GM23338 (cell line): ENCODE measurements at regions not wholly inside any gene's neighbourhood (a gene's known extent, or its start where the extent isn't known, plus 50 kb on each side); places are given as distances from the start of the nearest gene placed in this dataset.
A peak's percentile ranks its signal among the peaks of the same experiment; 100 is the strongest.

ENCODE experiments used
- ATAC-seq: fragments of 200-7000 bp; cut with Tn5 transposase; 3 replicates; pipeline ENCODE4 v1.9.1; 2020
- DNase-seq: peaks from one replicate; pipeline ENCODE4 v3.0.0-alpha.2; 2015; ENCODE audit warnings: low spot score
- H2AFZ ChIP-seq: fragments of 200-600 bp; sonication (generic); 2 replicates; pipeline ENCODE4 v1.8.0; 2016; ENCODE audit warnings: antibody characterized with exemption, mild to moderate bottlenecking, moderate library complexity
- H3F3A ChIP-seq: fragments of 200-600 bp; sonication (generic); replicated peaks from 2 replicates; pipeline ENCODE4 v1.8.0; 2017; ENCODE audit warnings: antibody characterized with exemption, mixed run types, low read depth
- H3K27ac ChIP-seq: fragments of 200-600 bp; sonication (generic); 2 replicates; pipeline ENCODE4 v1.6.1; 2016; ENCODE audit warnings: low read depth
- H3K27me3 ChIP-seq: fragments of 200-600 bp; sonication (generic); 2 replicates; pipeline ENCODE4 v1.8.0; 2016; ENCODE audit warnings: mild to moderate bottlenecking, mixed run types, moderate library complexity; ENCODE audit not compliant: insufficient read depth
- H3K36me3 ChIP-seq: fragments of 200-600 bp; sonication (generic); 2 replicates; pipeline ENCODE4 v1.8.0; 2016; ENCODE audit warnings: mild to moderate bottlenecking; ENCODE audit not compliant: insufficient read depth
- H3K4me1 ChIP-seq: fragments of 200-600 bp; sonication (generic); 2 replicates; pipeline ENCODE4 v1.8.0; 2016; ENCODE audit warnings: mild to moderate bottlenecking, moderate library complexity; ENCODE audit not compliant: insufficient read depth
- H3K4me2 ChIP-seq: fragments of 200-600 bp; sonication (generic); 2 replicates; pipeline ENCODE4 v1.7.1; 2017; ENCODE audit warnings: mixed run types
- H3K4me3 ChIP-seq: fragments of 200-600 bp; sonication (generic); 2 replicates; pipeline ENCODE4 v1.6.1; 2016; ENCODE audit warnings: mixed run types
- H3K79me2 ChIP-seq: fragments of 200-600 bp; sonication (generic); replicated peaks from 2 replicates; pipeline ENCODE4 v1.8.0; 2017; ENCODE audit warnings: mild to moderate bottlenecking; ENCODE audit not compliant: insufficient read depth
- H3K9me2 ChIP-seq: fragments of 200-600 bp; sonication (generic); 2 replicates; pipeline ENCODE4 v1.8.0; 2017; ENCODE audit not compliant: insufficient read depth
- H4K20me1 ChIP-seq: fragments of 200-600 bp; sonication (generic); replicated peaks from 2 replicates; pipeline ENCODE4 v1.8.0; 2017; ENCODE audit warnings: mild to moderate bottlenecking; ENCODE audit not compliant: insufficient read depth
- H3K27ac Mint-ChIP-seq: 2 replicates; pipeline ENCODE4 v1.8.0; 2020; ENCODE audit warnings: inconsistent platforms, mild to moderate bottlenecking, moderate library complexity, mixed read lengths
- H3K27me3 Mint-ChIP-seq: 3 replicates; pipeline ENCODE4 v1.8.0; 2022; ENCODE audit warnings: low read depth, mild to moderate bottlenecking, moderate library complexity, mixed read lengths, inconsistent platforms; ENCODE audit not compliant: insufficient read depth, poor library complexity
- H3K36me3 Mint-ChIP-seq: 3 replicates; pipeline ENCODE4 v1.8.0; 2021; ENCODE audit warnings: low read depth, mild to moderate bottlenecking, inconsistent platforms, moderate library complexity, mixed read lengths
- H3K4me1 Mint-ChIP-seq: 3 replicates; pipeline ENCODE4 v1.8.0; 2020; ENCODE audit warnings: mild to moderate bottlenecking, inconsistent platforms, mixed read lengths
- H3K4me3 Mint-ChIP-seq: 3 replicates; pipeline ENCODE4 v1.8.0; 2021; ENCODE audit warnings: moderate library complexity, mild to moderate bottlenecking, inconsistent platforms, mixed read lengths
- H3K9me3 Mint-ChIP-seq: 3 replicates; pipeline ENCODE4 v1.8.0; 2020; ENCODE audit warnings: moderate library complexity, mild to moderate bottlenecking, inconsistent platforms, mixed read lengths
- EZH2 ChIP-seq: fragments of 200-600 bp; sonication (generic); IDR thresholded peaks from one replicate; pipeline ENCODE4 v1.8.0; 2017; ENCODE audit warnings: antibody characterized with exemption, mild to moderate bottlenecking, low read depth; ENCODE audit not compliant: unreplicated experiment
- NANOG ChIP-seq: IDR thresholded peaks from 2 replicates; pipeline ENCODE4 v1.6.1; 2016; ENCODE audit warnings: antibody characterized with exemption, borderline replicate concordance
- ZNF331 ChIP-seq: fragments of 250-450 bp; sonication (Bioruptor Pico); IDR thresholded peaks from 2 replicates; pipeline ENCODE4 v1.5.0; 2020; ENCODE audit warnings: low read depth, mild to moderate bottlenecking, moderate library complexity
- ZNF462 ChIP-seq: fragments of 250-450 bp; sonication (Bioruptor Pico); IDR thresholded peaks from 2 replicates; pipeline ENCODE4 v1.5.0; 2020; ENCODE audit warnings: mild to moderate bottlenecking, moderate library complexity
- TF ChIP-seq, protein P1 (sequence below): IDR thresholded peaks from 2 replicates; pipeline ENCODE4 v1.6.1; 2016; ENCODE audit warnings: antibody characterized with exemption
- TF ChIP-seq, protein P2 (sequence below): IDR thresholded peaks from one replicate; pipeline ENCODE4 v1.6.1; 2018; ENCODE audit warnings: antibody characterized with exemption; ENCODE audit not compliant: unreplicated experiment
- TF ChIP-seq, protein P3 (sequence below), 2 experiments: fragments of 200-600 bp in 1 of 2; sonication (generic) in 1 of 2; conservative IDR thresholded peaks; 2 replicates each; pipeline versions ENCODE4 v1.5.1 to v1.6.1; 2016 to 2017; ENCODE audit warnings: antibody characterized with exemption in 2 of 2, low read depth in 2 of 2, mild to moderate bottlenecking in 2 of 2, moderate library complexity in 1 of 2

- H3K27me3 ChIP-seq, result no peaks in the 10 kb centered on the region
- Mint-ChIP-seq H3K36me3 (no peaks in the 10 kb centered on the region), H3K27me3 (no peaks in the 10 kb centered on the region), H3K9me3 (no peaks in the 10 kb centered on the region), H3K4me3 (no peak overlapping the region), H3K27ac (peak overlapping the region; percentile 68; the same call in 1 of the 2 replicates), H3K4me1 (0 out of 3 replicates have a peak, but pooled peaks cover 2% of the 10 kb centered on the region)
- no peaks in the 10 kb centered on the region; the same call in 1 of the 2 replicates for H3K9me2 ChIP-seq
- no peak overlapping the region for H3K27ac ChIP-seq
- no peaks in the 10 kb centered on the region for H3K4me1 ChIP-seq
- no peaks in the 10 kb centered on the region for H3F3A ChIP-seq
- H3K36me3 ChIP-seq, result no peaks in the 10 kb centered on the region
- no peak overlapping the region for H3K4me2 ChIP-seq
- no peaks in the 10 kb centered on the region for H3K79me2 ChIP-seq
- TF ChIP-seq, protein P1, sequence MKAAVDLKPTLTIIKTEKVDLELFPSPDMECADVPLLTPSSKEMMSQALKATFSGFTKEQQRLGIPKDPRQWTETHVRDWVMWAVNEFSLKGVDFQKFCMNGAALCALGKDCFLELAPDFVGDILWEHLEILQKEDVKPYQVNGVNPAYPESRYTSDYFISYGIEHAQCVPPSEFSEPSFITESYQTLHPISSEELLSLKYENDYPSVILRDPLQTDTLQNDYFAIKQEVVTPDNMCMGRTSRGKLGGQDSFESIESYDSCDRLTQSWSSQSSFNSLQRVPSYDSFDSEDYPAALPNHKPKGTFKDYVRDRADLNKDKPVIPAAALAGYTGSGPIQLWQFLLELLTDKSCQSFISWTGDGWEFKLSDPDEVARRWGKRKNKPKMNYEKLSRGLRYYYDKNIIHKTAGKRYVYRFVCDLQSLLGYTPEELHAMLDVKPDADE, result no peak
- no peak for TF ChIP-seq ZNF462 (CRISPR knock-in tag)
- no peak for TF ChIP-seq NANOG
- TF ChIP-seq, protein P2, sequence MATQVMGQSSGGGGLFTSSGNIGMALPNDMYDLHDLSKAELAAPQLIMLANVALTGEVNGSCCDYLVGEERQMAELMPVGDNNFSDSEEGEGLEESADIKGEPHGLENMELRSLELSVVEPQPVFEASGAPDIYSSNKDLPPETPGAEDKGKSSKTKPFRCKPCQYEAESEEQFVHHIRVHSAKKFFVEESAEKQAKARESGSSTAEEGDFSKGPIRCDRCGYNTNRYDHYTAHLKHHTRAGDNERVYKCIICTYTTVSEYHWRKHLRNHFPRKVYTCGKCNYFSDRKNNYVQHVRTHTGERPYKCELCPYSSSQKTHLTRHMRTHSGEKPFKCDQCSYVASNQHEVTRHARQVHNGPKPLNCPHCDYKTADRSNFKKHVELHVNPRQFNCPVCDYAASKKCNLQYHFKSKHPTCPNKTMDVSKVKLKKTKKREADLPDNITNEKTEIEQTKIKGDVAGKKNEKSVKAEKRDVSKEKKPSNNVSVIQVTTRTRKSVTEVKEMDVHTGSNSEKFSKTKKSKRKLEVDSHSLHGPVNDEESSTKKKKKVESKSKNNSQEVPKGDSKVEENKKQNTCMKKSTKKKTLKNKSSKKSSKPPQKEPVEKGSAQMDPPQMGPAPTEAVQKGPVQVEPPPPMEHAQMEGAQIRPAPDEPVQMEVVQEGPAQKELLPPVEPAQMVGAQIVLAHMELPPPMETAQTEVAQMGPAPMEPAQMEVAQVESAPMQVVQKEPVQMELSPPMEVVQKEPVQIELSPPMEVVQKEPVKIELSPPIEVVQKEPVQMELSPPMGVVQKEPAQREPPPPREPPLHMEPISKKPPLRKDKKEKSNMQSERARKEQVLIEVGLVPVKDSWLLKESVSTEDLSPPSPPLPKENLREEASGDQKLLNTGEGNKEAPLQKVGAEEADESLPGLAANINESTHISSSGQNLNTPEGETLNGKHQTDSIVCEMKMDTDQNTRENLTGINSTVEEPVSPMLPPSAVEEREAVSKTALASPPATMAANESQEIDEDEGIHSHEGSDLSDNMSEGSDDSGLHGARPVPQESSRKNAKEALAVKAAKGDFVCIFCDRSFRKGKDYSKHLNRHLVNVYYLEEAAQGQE, result no peak
- no peak for TF ChIP-seq EZH2
- TF ChIP-seq, protein P3, sequence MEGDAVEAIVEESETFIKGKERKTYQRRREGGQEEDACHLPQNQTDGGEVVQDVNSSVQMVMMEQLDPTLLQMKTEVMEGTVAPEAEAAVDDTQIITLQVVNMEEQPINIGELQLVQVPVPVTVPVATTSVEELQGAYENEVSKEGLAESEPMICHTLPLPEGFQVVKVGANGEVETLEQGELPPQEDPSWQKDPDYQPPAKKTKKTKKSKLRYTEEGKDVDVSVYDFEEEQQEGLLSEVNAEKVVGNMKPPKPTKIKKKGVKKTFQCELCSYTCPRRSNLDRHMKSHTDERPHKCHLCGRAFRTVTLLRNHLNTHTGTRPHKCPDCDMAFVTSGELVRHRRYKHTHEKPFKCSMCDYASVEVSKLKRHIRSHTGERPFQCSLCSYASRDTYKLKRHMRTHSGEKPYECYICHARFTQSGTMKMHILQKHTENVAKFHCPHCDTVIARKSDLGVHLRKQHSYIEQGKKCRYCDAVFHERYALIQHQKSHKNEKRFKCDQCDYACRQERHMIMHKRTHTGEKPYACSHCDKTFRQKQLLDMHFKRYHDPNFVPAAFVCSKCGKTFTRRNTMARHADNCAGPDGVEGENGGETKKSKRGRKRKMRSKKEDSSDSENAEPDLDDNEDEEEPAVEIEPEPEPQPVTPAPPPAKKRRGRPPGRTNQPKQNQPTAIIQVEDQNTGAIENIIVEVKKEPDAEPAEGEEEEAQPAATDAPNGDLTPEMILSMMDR (conservative IDR thresholded peaks at IDR 0.05; ENCODE audit: low read depth in 2 of 2), result no peak
- TF ChIP-seq ZNF331, result no peak
- no peak for DNase-seq
- no peaks in the 10 kb centered on the region for H4K20me1 ChIP-seq
- no peak overlapping the region for H3K4me3 ChIP-seq
- H2AFZ ChIP-seq, result peak overlapping the region; percentile 29; the same call in 1 of the 2 replicates
- ATAC-seq, result no peak
Measured at GRCh38 chr4:23290656-23291055, 597.9 kb downstream of the GBA3 start.
